HEK293T (cell line): ENCODE measurements at regions not wholly inside any gene's neighbourhood (a gene's known extent, or its start where the extent isn't known, plus 50 kb on each side); places are given as distances from the start of the nearest gene placed in this dataset.

Experiments used
- CTCF ChIA-PET: fragments of 350-600 bp; formaldehyde crosslinking; extraction: SDS; loops from one replicate; lab custom pipeline; 2021; ENCODE audit warnings: antibody characterized with exemption, inconsistent platforms; lab: Yijun Ruan, JAX
- POLR2A ChIA-PET: fragments of 350-600 bp; formaldehyde crosslinking; extraction: SDS; loops from one replicate; lab custom pipeline; 2020; ENCODE audit warnings: antibody characterized with exemption, inconsistent platforms; lab: Yijun Ruan, JAX
- DNase-seq: peaks from one replicate; pipeline ENCODE4 v3.0.0; 2012; ENCODE audit warnings: mixed read lengths; ENCODE audit errors: extremely low spot score
- ARNT ChIP-seq: fragments of 450-650 bp; IDR thresholded peaks from 2 replicates; pipeline ENCODE4 v1.6.1; 2017; ENCODE audit warnings: mild to moderate bottlenecking
- BHLHE40 ChIP-seq: fragments of 450-650 bp; IDR thresholded peaks from 2 replicates; pipeline ENCODE4 v1.6.1; 2016; ENCODE audit warnings: mild to moderate bottlenecking, moderate library complexity, borderline replicate concordance
- CTBP1 ChIP-seq: fragments of 450-650 bp; IDR thresholded peaks from 2 replicates; pipeline ENCODE4 v1.6.1; 2016; ENCODE audit warnings: borderline replicate concordance
- ELF4 ChIP-seq: fragments of 450-650 bp; IDR thresholded peaks from 2 replicates; pipeline ENCODE4 v1.6.1; 2017; ENCODE audit warnings: antibody characterized with exemption
- FOXA1 ChIP-seq: fragments of 450-650 bp; IDR thresholded peaks from 2 replicates; pipeline ENCODE4 v1.6.1; 2016; ENCODE audit warnings: mild to moderate bottlenecking
- FOXK2 ChIP-seq: fragments of 450-650 bp; IDR thresholded peaks from 2 replicates; pipeline ENCODE4 v1.6.1; 2016; ENCODE audit warnings: mild to moderate bottlenecking
- FOXM1 ChIP-seq: fragments of 450-650 bp; IDR thresholded peaks from 2 replicates; pipeline ENCODE4 v1.6.1; 2017; ENCODE audit warnings: mild to moderate bottlenecking, borderline replicate concordance
- HDGF ChIP-seq: fragments of 450-650 bp; IDR thresholded peaks from 2 replicates; pipeline ENCODE4 v1.6.1; 2017; ENCODE audit warnings: antibody characterized with exemption, borderline replicate concordance
- L3MBTL2 ChIP-seq: fragments of 450-650 bp; conservative IDR thresholded peaks from 2 replicates; pipeline ENCODE4 v1.6.1; 2016; ENCODE audit warnings: mild to moderate bottlenecking
- LEF1 ChIP-seq: fragments of 450-650 bp; IDR thresholded peaks from 2 replicates; pipeline ENCODE4 v1.6.1; 2017; ENCODE audit warnings: mild to moderate bottlenecking, borderline replicate concordance
- NFRKB ChIP-seq: fragments of 450-650 bp; IDR thresholded peaks from 2 replicates; pipeline ENCODE4 v1.6.1; 2016; ENCODE audit warnings: mild to moderate bottlenecking, moderate library complexity
- PKNOX1 ChIP-seq: fragments of 450-650 bp; IDR thresholded peaks from 2 replicates; pipeline ENCODE4 v1.6.1; 2016
- SP1 ChIP-seq: fragments of 450-650 bp; IDR thresholded peaks from 2 replicates; pipeline ENCODE4 v1.6.1; 2017
- SUZ12 ChIP-seq: fragments of 450-650 bp; IDR thresholded peaks from 2 replicates; pipeline ENCODE4 v1.6.1; 2016; ENCODE audit warnings: mild to moderate bottlenecking
- TARDBP ChIP-seq: fragments of 450-650 bp; IDR thresholded peaks from 2 replicates; pipeline ENCODE4 v1.6.1; 2016
- ZNF384 ChIP-seq: fragments of 450-650 bp; IDR thresholded peaks from 2 replicates; pipeline ENCODE4 v1.6.1; 2016

- no peak for TF ChIP-seq ARNT
- TF ChIP-seq FOXK2: no peak
- no peak for TF ChIP-seq TARDBP
- TF ChIP-seq NFRKB: no peak
- no peak for TF ChIP-seq L3MBTL2
- TF ChIP-seq ZNF384: no peak
- no peak for TF ChIP-seq BHLHE40
- TF ChIP-seq SP1: no peak
- TF ChIP-seq SUZ12: no peak
- no peak for TF ChIP-seq FOXM1
- no peak for TF ChIP-seq CTBP1
- no peak for TF ChIP-seq ELF4
- no peak for TF ChIP-seq LEF1
- TF ChIP-seq FOXA1: no peak
- TF ChIP-seq PKNOX1: no peak
- no peak for TF ChIP-seq HDGF
- ChIA-PET CTCF (interaction anchor here (0.6 kb wide), 1 partner anchor 354 kb away, joined by 4 read pairs; no protein-coding TSS in a partner anchor), POLR2A (no interaction called here)
- no peak for DNase-seq
These were observed 82.7 kb upstream of the KCTD3 start for GRCh38 chr1:215484171-215484939.

- POLR2A ChIA-PET: no interaction called here
- DNase-seq: no peak
- CTCF ChIA-PET: no interaction called here
- TF ChIP-seq FOXK2 (no peak), ZNF384 (no peak), HDGF (no peak), ELF4 (no peak)
These were observed 79.6 kb upstream of the KCTD3 start for GRCh38 chr1:215487466-215487865.

- no peak for DNase-seq
These were observed 78.3 kb upstream of the KCTD3 start for GRCh38 chr1:215488850-215489249.

GRCh38 chr1:215489771-215490565, 77.1 kb upstream of the KCTD3 start:
- no peak for DNase-seq
- ChIA-PET CTCF (no interaction called here), POLR2A (no interaction called here)
- TF ChIP-seq PKNOX1 (no peak), TARDBP (no peak), FOXM1 (no peak), NFRKB (no peak), SP1 (no peak), BHLHE40 (no peak), ARNT (no peak), FOXA1 (no peak), ZNF384 (no peak), L3MBTL2 (no peak), ELF4 (no peak), CTBP1 (no peak), LEF1 (no peak), FOXK2 (no peak), HDGF (no peak), SUZ12 (no peak)

More at GRCh38 chr1:215488850-215489249, 78.3 kb upstream of the KCTD3 start:
- CTCF ChIA-PET: no interaction called here
- POLR2A ChIA-PET: no interaction called here
- no peak for TF ChIP-seq NFRKB
- no peak for TF ChIP-seq ZNF384
- no peak for TF ChIP-seq ELF4
- no peak for TF ChIP-seq LEF1
- no peak for TF ChIP-seq ARNT
- no peak for TF ChIP-seq L3MBTL2
- no peak for TF ChIP-seq HDGF
- no peak for TF ChIP-seq FOXK2
- TF ChIP-seq FOXM1: no peak
- TF ChIP-seq SP1: no peak
- TF ChIP-seq BHLHE40: no peak
- no peak for TF ChIP-seq PKNOX1
- no peak for TF ChIP-seq SUZ12

GRCh38 chr1:215497528-215497927, 69.6 kb upstream of the KCTD3 start:
- DNase-seq: no peak
- ChIA-PET POLR2A (no interaction called here), CTCF (no interaction called here)
- TF ChIP-seq ELF4 (no peak), TARDBP (no peak), LEF1 (no peak), BHLHE40 (no peak), NFRKB (no peak), FOXK2 (no peak), L3MBTL2 (no peak), FOXM1 (no peak), PKNOX1 (no peak), ARNT (no peak), ZNF384 (no peak), SUZ12 (no peak), FOXA1 (no peak), SP1 (no peak), HDGF (no peak), CTBP1 (no peak)
